Mammary epithelial cell (primary cell): ENCODE measurements at regions not wholly inside any gene's neighbourhood (a gene's known extent, or its start where the extent isn't known, plus 50 kb on each side); places are given as distances from the start of the nearest gene placed in this dataset.

Experiments used
- CTCF ChIP-seq, 2 donors: IDR thresholded peaks in 1 of 2; conservative IDR thresholded peaks in 1 of 2; 2 replicates each; pipeline ENCODE4 v1.5.1; 2011 to 2012; ENCODE audit warnings: inconsistent platforms in 2 of 2, low read length in 2 of 2, mild to moderate bottlenecking in 2 of 2, control low read depth in 1 of 2, low read depth in 1 of 2; ENCODE audit not compliant: insufficient read depth in 1 of 2; ENCODE audit errors: extremely low read depth in 1 of 2
- EZH2 ChIP-seq: IDR thresholded peaks from 2 replicates; pipeline ENCODE4 v1.6.1; 2012; ENCODE audit warnings: low read length, inconsistent platforms, borderline replicate concordance

GRCh38 chr7:118478931-118479330 lies 254.4 kb downstream of the ANKRD7 start:
- TF ChIP-seq CTCF (conservative IDR thresholded peaks at IDR 0.05 in 1 of 2, IDR thresholded peaks at IDR 0.05 in 1 of 2; ENCODE audit: extremely low read depth in 1 of 2, insufficient read depth in 1 of 2, low read depth in 1 of 2, low read length in 2 of 2): no peak
- TF ChIP-seq EZH2: no peak
